Natural killer cell treated with Interleukin-12 subunit alpha and Interleukin-12 subunit beta and Interleukin-15 and Interleukin-18, amount 100 ng/mL, for 72 hours (primary cell): ENCODE measurements at regions not wholly inside any gene's neighbourhood (a gene's known extent, or its start where the extent isn't known, plus 50 kb on each side); places are given as distances from the start of the nearest gene placed in this dataset.

Experiments used
- ATAC-seq, 2 donors: fragments of 150-1000 bp; cut with Tn5 transposase in 1 of 2; sonication (Bioruptor Pico), chemical (Tn5 transposase) in 1 of 2; 2 replicates each; pipeline ENCODE4 v1.10.0; 2021
- DNase-seq: peaks from one replicate; pipeline ENCODE4 v3.0.0; 2022; ENCODE audit warnings: low spot score
- H3K27ac Mint-ChIP-seq, 2 donors: 1 replicate in 1 of 2; 2 replicates in 1 of 2; pipeline ENCODE4 v1.8.0; 2022; ENCODE audit warnings: mixed read lengths in 2 of 2, mild to moderate bottlenecking in 1 of 2, moderate library complexity in 1 of 2
- H3K27me3 Mint-ChIP-seq, 2 donors: 1 replicate in 1 of 2; 2 replicates in 1 of 2; pipeline ENCODE4 v1.8.0; 2022; ENCODE audit warnings: mixed read lengths in 2 of 2
- H3K36me3 Mint-ChIP-seq: one replicate; pipeline ENCODE4 v1.8.0; 2022; ENCODE audit warnings: mixed read lengths
- H3K4me1 Mint-ChIP-seq, 2 donors: 1 replicate in 1 of 2; 2 replicates in 1 of 2; pipeline ENCODE4 v1.8.0; 2022; ENCODE audit warnings: low read depth in 2 of 2, mixed read lengths in 2 of 2, mild to moderate bottlenecking in 1 of 2
- H3K4me3 Mint-ChIP-seq: one replicate; pipeline ENCODE4 v1.8.0; 2022; ENCODE audit warnings: mixed read lengths
- H3K9me3 Mint-ChIP-seq: 2 replicates; pipeline ENCODE4 v1.8.0; 2022; ENCODE audit warnings: mixed read lengths

DNA sequence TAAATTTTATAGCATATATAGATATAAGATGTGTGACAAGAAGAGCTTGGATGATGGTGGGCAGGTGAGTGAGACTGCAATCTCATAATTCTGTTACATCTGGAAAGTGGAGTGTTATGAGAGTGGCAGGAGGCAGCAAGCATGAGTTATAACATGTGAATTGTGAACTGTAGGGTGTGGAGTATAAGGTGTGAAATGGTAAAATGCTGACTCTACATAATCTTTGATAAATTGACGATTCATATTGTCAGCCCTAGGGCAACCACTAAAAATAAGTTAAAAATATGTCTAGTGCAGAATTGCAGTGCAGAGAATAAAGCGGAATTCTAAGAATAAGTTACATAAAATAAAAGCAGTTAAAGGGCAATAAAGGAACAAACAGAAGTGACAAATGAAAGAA is 74.8 kb upstream of the AKR1E2 start:
- DNase-seq (no peak), ATAC-seq (no peak)
- H3K36me3 Mint-ChIP-seq, result no peaks in the 10 kb centered on the region

DNA sequence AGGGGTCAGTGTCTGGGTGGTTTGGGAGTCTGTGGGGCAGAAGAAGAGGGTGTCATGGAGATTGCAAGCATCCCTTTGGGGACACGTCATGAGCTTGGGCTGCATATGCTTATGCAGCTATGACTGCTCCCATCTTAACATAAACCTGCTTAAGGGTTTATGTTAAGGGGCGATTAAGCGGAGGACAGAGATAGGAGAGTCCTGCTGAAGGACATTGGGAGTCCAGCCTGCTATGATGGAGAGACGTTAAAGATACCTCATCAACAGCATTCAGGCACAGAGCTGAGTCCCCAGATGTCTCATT is 76.8 kb upstream of the AKR1E2 start:
- no peak overlapping the region for H3K4me3 Mint-ChIP-seq
- H3K4me1 Mint-ChIP-seq, result no peaks in the 10 kb centered on the region
- ATAC-seq (peak in 1 of 2 donors; percentile 48), DNase-seq (no peak)
- peaks cover 30 to 56% of the 10 kb centered on the region in 2 donors for H3K27me3 Mint-ChIP-seq
- H3K36me3 Mint-ChIP-seq, result no peaks in the 10 kb centered on the region
- no peaks in the 10 kb centered on the region for H3K9me3 Mint-ChIP-seq
- H3K27ac Mint-ChIP-seq, result no peak overlapping the region

More for the DNA sequence above, 74.8 kb upstream of the AKR1E2 start:
- peaks cover 33 to 52% of the 10 kb centered on the region in 2 donors for H3K27me3 Mint-ChIP-seq
- no peaks in the 10 kb centered on the region for H3K4me1 Mint-ChIP-seq
- H3K27ac Mint-ChIP-seq, result no peak overlapping the region
- no peak overlapping the region for H3K4me3 Mint-ChIP-seq
- H3K9me3 Mint-ChIP-seq, result no peaks in the 10 kb centered on the region

DNA sequence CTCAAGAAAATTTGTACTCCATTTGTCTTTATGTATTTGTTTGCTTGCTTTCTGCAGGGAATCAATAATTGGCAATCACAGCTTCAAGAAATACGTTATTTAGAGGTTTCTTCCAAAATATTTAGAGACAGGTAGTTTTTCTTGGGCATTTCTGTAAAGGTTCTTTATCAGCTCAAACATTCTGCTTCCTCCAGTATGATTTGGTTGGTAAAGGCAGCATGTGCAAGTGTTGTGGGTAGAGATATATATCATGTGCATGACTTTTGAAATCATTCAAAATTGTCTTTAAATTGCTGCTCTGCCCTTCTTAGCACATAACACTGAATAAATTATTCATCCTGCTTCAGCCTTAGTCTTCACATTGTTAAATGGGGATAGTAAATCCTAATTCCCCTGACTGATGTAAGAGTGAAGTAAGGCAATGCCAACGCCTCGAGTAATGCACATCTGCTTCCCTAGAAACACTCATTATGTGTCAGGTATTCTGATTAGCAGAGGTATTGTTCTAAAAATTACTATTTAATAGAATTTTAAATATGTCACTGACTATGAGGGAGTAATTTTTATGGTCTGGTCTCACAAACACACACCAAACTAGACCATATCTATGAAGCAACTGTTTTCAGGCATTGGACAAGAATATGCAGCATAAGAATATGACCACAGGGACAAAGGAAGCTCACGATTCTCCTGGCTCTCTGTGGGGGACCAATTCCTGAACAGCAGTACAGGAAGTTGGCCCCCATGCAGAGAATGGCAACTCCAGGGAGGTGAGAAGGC is 77.3 kb upstream of the AKR1E2 start:
- ATAC-seq (no peak), DNase-seq (no peak)
- Mint-ChIP-seq H3K27me3 (peaks cover 32 to 57% of the 10 kb centered on the region in 2 donors), H3K4me3 (no peak overlapping the region), H3K27ac (no peak overlapping the region), H3K36me3 (no peaks in the 10 kb centered on the region), H3K4me1 (no peaks in the 10 kb centered on the region), H3K9me3 (no peaks in the 10 kb centered on the region)

DNA sequence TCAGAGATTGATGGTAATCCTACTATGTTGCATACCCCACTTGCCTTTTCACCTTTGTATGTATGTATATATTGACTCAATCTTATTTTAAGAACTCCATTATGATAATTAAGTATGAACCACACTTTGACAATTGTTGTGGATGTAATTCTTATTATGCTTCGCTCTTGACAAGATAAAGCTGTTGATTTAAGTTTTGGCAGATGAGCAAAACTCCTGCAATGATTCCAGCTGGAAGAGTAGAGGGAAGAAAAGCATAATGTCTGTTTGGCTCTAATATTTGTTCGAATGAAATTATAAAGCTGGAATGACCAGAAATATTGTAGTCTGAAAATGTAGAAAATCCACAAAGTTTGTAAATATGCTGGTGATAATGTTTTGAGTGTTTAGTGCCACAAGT is 83.8 kb upstream of the AKR1E2 start:
- H3K36me3 Mint-ChIP-seq, result no peaks in the 10 kb centered on the region
- DNase-seq, result no peak
- H3K4me3 Mint-ChIP-seq, result no peak overlapping the region
- H3K27ac Mint-ChIP-seq, result no peak overlapping the region
- peaks cover 19 to 51% of the 10 kb centered on the region in 2 donors for H3K27me3 Mint-ChIP-seq
- H3K4me1 Mint-ChIP-seq, result no peaks in the 10 kb centered on the region
- no peak for ATAC-seq
- no peaks in the 10 kb centered on the region for H3K9me3 Mint-ChIP-seq

DNA sequence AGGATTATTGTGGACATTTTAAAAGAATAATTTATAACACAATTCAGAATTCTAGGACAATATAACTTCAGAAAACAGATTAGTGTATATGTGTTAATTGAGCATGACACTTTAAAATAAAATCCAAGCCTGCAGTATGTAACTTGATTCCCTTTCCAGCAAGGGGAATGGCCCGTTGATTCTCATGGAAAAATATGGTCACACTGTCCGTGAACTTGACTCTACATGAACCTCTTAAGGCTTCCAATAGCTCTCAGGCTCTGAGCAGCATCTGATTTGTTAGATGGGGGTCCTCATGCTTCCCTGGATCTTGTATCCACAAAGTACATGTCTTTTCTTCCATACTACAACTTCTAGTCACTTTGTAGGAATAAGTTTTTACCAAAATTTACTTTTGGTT is 85.5 kb upstream of the AKR1E2 start:
- Mint-ChIP-seq H3K36me3 (no peaks in the 10 kb centered on the region), H3K9me3 (no peaks in the 10 kb centered on the region), H3K27me3 (peaks cover 18 to 40% of the 10 kb centered on the region in 2 donors), H3K4me3 (no peak overlapping the region), H3K27ac (no peak overlapping the region), H3K4me1 (no peaks in the 10 kb centered on the region)
- ATAC-seq, result no peak
- no peak for DNase-seq

DNA sequence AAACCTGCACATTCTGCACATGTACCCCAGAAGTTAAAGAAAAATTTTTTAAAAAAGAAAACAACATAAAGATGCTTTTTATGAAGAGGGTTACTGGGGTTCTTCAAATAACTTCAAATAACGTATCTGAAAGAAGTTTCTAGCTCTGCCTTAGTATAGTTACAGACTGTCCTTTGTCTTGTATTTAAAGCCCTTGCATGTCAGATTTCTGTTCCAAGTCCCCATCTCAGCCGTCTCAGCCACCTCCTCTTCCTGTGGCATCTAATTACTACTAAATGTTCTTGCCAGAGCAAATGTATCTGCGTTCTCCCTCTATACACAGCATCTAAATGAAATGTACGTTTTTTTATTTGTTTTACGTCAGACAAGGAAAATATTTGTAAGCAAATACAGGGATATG is 89.4 kb upstream of the AKR1E2 start:
- DNase-seq (no peak), ATAC-seq (no peak)
- Mint-ChIP-seq H3K36me3 (no peaks in the 10 kb centered on the region), H3K27ac (no peak overlapping the region), H3K9me3 (no peaks in the 10 kb centered on the region), H3K4me3 (no peak overlapping the region), H3K4me1 (no peaks in the 10 kb centered on the region), H3K27me3 (peaks cover 16 to 32% of the 10 kb centered on the region in 2 donors)

DNA sequence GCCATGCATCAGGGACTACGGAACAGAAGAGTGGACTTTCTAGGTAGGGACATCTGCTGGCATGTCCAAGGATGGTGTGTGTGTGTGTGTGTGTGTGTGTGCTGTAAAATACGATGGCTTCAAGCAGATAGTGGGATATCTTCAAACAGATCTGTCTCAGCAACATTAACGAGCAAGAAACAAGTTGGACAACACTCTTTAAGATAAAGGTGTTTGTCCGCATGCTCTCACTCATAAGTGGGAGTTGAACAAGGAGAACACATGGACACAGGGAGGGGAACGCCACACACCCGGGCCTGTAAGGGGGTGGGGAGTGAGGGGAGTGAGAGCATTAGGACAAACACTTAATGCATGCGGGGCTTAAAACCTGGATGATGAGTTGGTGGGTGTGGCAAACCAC is 89.8 kb upstream of the AKR1E2 start:
- Mint-ChIP-seq H3K27me3 (peaks cover 16 to 36% of the 10 kb centered on the region in 2 donors), H3K36me3 (no peaks in the 10 kb centered on the region), H3K9me3 (no peaks in the 10 kb centered on the region), H3K27ac (no peak overlapping the region), H3K4me1 (no peaks in the 10 kb centered on the region), H3K4me3 (no peak overlapping the region)
- DNase-seq (no peak), ATAC-seq (no peak)

DNA sequence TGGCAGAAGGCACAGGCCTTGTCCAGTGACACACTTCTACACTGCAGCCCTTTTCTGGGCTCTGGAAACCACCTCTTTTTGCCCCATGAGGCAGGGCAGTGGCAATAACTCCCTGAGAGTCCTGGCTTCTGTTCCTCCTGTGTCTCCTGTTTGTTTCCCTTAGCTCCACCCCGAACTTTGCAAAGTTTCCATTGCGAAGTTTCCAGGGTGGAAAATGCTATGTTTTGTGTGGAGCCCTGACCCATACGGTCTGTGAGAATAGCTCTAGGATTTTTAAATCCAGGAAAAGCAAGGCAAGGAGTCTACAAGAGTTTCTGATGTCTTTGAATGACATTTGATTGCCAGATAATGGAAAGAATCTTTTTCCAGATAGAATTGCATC is 92.2 kb upstream of the AKR1E2 start:
- Mint-ChIP-seq H3K36me3 (no peaks in the 10 kb centered on the region), H3K9me3 (no peaks in the 10 kb centered on the region), H3K27me3 (peaks cover 13 to 33% of the 10 kb centered on the region in 2 donors), H3K27ac (no peak overlapping the region), H3K4me3 (no peak overlapping the region), H3K4me1 (no peaks in the 10 kb centered on the region)
- ATAC-seq, result no peak
- no peak for DNase-seq

DNA sequence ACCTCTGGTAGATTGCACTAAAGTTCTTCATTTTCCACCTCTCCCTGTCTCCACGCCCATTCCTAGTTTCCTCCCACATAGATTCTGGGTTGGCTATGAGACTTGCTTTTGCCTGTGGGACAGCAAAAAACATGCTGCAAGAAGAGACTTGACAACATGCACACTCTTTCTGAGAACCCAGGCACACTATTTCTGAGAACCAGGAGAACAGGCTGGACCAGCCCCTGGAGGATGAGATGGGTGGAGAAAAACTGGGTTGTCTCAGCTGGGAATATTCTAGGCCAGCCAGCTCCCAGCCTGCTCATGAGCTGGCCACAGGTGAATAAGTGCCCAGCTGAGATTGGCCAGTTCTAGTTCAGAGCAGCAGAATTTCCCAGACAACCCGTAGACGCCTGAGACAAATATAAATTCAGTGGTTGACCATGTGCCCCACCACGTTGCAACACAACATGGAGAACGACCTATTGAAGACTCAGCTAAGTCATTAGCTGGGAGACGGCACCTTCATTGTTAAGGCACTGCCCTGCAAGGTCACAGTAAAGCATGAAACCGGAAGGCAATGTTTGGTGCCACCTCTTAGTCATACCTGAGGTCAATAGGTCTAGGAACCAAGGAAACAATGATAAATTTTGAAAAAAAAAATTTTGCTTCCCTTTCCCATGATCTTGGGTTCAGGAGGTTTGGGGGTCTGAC is 92.7 kb upstream of the AKR1E2 start:
- peaks cover 8 to 29% of the 10 kb centered on the region in 2 donors for H3K27me3 Mint-ChIP-seq
- ATAC-seq, result no peak
- no peaks in the 10 kb centered on the region for H3K36me3 Mint-ChIP-seq
- no peaks in the 10 kb centered on the region for H3K4me1 Mint-ChIP-seq
- no peaks in the 10 kb centered on the region for H3K9me3 Mint-ChIP-seq
- H3K4me3 Mint-ChIP-seq, result no peak overlapping the region
- DNase-seq, result no peak
- H3K27ac Mint-ChIP-seq, result no peak overlapping the region

DNA sequence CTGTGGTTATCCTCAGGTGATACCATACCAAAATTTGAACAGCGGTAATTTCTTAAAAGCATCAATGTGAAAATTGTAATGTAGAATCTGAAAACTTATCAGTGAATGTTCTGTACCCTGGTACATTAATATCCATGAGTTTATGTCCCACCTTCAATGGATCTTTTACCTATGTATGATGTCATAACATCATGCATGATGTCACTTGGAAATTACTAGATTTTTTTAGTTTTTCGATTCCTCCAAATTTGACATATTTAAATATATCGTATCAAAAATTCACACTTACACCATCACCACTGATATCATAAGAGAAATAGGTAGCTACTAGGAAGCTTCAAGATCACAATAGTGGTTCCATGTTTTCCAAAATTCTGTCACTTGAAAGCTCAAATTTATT is 95.0 kb upstream of the AKR1E2 start:
- DNase-seq (no peak), ATAC-seq (no peak)
- no peak overlapping the region for H3K4me3 Mint-ChIP-seq
- H3K27ac Mint-ChIP-seq, result no peak overlapping the region
- H3K27me3 Mint-ChIP-seq, result peaks cover 14 to 36% of the 10 kb centered on the region in 2 donors
- no peaks in the 10 kb centered on the region for H3K36me3 Mint-ChIP-seq
- H3K9me3 Mint-ChIP-seq, result no peaks in the 10 kb centered on the region
- no peaks in the 10 kb centered on the region for H3K4me1 Mint-ChIP-seq

DNA sequence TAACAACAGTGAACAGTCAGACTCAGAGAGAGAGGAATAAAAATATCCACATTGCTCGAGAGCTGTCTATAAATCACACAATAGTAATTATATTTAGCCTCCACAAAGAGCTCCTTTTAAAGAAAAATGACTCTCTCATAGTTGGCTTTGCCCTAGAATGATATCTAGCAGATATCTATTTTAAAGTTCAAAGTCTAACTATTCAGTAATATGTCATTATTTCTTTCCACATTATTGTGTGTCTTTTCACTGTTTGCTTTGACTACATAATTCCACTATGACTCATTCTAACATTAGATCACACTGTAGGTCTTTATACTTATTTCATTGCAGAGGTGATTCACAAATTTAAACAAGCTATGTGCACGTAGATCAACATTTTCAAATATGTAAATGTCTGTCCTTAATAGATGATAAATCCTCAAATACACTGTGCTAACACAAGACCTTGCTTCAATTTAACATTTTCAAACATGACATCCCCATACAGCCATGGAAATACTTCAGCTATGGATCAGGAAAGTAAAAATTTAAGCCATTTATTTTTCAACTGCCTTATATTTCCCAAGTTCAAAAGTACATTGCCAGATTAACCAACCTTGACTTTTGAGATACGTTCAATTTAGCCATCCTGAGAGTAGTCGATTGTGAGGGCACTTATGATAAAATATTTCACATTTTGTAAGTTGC is 99.9 kb upstream of the AKR1E2 start:
- H3K27me3 Mint-ChIP-seq, result peaks cover 10 to 28% of the 10 kb centered on the region in 2 donors
- no peaks in the 10 kb centered on the region for H3K4me1 Mint-ChIP-seq
- no peak overlapping the region for H3K4me3 Mint-ChIP-seq
- DNase-seq, result no peak
- no peaks in the 10 kb centered on the region for H3K36me3 Mint-ChIP-seq
- ATAC-seq, result no peak
- H3K27ac Mint-ChIP-seq, result no peak overlapping the region
- H3K9me3 Mint-ChIP-seq, result no peaks in the 10 kb centered on the region

DNA sequence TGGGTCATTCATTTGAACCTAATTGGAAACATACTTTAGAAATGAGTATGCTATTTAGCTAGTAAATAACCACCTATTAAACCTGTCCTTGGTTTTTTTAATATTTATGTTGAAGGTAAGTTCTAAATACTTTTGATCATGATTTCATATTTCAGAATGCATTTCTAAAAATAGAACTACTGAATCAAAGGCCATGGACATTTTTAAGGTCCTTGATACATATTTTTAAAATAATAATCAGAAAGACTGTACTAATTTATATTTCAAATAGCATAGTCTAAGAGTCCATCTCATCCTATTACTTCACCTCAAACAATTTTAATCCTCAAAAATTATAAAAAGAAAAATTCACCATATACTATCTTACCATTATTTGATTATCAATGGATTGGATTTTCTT is 102.1 kb upstream of the AKR1E2 start:
- Mint-ChIP-seq H3K4me1 (no peaks in the 10 kb centered on the region), H3K27ac (no peak overlapping the region), H3K27me3 (peaks cover 13 to 40% of the 10 kb centered on the region in 2 donors), H3K9me3 (no peaks in the 10 kb centered on the region), H3K4me3 (no peak overlapping the region), H3K36me3 (no peaks in the 10 kb centered on the region)
- DNase-seq (no peak), ATAC-seq (no peak)

DNA sequence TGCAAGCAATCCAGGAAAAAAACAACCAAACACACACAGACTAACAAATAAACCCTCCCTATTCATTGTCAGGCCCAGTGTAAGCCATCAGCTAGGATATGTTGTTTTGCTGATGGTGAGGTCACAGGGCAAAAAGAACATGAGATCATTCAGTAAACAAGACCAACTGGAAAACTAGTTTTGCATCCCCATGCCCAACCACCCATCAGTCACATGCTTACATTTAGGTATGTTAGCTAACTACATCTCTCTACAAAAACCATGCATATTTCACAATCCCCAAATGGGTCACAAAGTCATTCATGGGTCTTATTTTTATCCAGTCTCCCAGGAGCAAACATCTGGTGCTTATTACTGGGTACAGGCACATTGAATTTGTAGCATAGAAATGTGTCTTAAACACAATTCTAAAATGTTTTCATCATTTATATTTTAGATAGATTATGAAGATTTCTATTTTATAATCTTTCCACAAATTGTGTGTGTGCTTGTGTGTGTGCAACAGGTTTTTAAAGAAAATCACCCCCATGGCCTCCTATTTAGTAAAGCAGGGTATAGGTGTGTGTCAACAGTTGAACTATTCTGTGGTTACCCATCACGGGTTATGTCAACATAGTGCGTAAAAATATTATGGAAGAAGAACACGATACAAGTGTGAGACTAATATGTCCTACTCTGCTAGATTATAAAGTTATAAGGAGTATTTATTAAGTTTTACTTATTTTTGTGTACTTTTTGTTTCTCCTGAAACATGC is 103.8 kb upstream of the AKR1E2 start:
- H3K4me3 Mint-ChIP-seq, result no peak overlapping the region
- DNase-seq (no peak), ATAC-seq (no peak)
- H3K27me3 Mint-ChIP-seq, result peaks cover 13 to 43% of the 10 kb centered on the region in 2 donors
- no peaks in the 10 kb centered on the region for H3K9me3 Mint-ChIP-seq
- H3K27ac Mint-ChIP-seq, result no peak overlapping the region
- no peaks in the 10 kb centered on the region for H3K36me3 Mint-ChIP-seq
- no peaks in the 10 kb centered on the region for H3K4me1 Mint-ChIP-seq

DNA sequence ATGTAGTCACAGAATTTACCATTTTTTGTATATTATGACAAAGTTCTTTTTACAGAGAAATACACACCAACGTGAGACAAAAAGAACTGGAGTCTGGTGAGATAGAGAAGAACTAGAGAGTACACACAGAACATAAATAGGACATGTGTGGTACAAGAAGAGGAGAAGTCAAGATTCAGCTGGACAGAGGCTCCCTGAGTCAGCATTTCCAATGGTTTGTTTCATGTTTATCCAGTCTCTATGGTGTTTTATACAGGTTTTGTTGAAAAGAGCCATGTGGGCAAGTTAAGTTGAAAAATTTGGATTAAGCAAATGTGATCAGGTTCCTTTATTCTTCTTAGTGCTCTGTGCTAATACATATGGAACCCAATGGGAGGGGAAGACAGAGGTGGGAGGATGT is 105.5 kb upstream of the AKR1E2 start:
- DNase-seq (no peak), ATAC-seq (no peak)
- H3K36me3 Mint-ChIP-seq, result no peaks in the 10 kb centered on the region
- no peak overlapping the region for H3K27ac Mint-ChIP-seq
- H3K4me3 Mint-ChIP-seq, result no peak overlapping the region
- H3K27me3 Mint-ChIP-seq, result peaks cover 13 to 50% of the 10 kb centered on the region in 2 donors
- H3K4me1 Mint-ChIP-seq, result no peaks in the 10 kb centered on the region
- H3K9me3 Mint-ChIP-seq, result no peaks in the 10 kb centered on the region
